Colon (tissue), 2 donors: ENCODE measurements at regions not wholly inside any gene's neighbourhood (a gene's known extent, or its start where the extent isn't known, plus 50 kb on each side); places are given as distances from the start of the nearest gene placed in this dataset.
"Not testable (repeated sequence)": the region's sequence is repeated elsewhere in the genome, so short reads cannot be mapped to it uniquely, and the experiment has no call there.

ENCODE experiments used
- FAIRE-seq: peaks from 2 replicates; lab custom pipeline; 2012; peaks lifted over from hg19 to GRCh38; lab: Jason Lieb, UNC
- donor health status: control.
- donor health status: control.

DNA sequence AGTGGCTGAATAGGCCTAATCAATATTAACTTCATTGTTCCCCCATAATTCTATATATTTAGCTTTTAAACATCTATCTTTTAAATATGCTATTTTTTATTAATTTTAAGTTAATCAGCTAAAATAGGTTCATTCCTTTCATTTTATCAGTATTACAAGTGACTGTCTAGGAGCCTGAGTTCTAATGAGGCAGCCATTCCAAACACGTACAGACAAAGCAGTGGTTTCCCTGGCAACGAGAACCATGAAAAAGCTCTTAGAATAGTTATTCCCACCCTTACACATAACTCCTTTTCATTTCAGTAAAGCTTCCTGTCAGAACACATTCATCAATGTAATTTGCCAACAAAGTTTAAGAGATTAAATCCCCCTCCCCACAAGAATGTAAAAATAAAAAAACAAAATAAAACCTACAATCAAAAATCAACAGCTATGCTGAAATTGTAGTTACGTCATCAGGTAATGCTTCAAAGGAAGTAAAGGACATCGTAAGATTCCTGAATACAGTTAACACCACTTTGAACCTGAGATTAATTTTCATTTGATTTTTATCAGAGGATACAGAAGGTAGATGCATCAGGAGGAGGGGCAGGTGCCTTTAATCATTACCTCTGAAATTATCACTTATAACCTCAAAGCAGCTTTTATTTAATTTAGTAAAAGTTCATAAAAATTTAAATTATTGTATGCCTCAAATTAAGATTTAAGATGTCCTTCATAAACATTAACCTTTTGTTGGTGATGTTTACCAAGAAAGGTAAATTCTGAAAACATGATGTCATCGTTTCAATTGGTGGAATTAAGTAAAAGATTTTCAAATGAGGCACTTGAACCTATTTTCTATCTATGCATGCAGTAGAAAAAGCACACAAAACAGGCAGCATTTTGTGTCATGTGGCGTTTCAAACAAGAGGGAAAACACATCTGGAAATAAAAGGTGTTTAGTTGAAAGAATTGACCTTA lies 967.2 kb upstream of the FOXG1 start:
- not testable (repeated sequence) for FAIRE-seq

DNA sequence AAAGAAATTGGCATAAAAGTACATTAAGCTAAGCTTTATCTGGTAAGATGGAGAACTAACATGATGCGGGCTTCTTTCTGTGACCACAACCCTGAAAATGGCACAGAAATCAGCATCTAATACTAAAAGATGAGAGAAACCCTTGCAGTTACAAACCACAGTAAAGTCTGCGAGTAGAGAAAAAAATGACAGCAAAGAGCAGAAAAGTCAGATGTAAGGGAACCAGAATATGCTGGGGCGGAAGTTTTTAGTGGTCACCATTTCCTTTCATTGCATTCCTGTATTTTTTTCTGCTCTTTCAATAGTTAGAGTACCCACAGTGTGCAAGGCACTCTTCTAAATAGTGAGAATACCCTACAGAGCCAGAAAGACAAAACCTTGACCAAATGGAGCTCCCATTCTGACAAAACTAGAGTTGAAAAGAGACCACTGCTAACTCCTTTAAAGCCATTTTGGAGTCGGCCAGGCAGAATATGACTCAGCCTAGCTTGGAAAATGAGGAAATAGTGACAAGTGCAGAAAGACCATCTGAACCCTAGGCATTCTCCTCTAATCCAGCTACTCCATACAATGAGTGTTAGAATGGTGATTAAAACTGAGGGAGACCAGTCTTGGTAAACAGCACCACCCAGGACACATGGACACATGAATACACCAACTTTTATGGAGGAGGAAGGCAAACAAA lies 948.7 kb upstream of the FOXG1 start:
- not testable (repeated sequence) for FAIRE-seq

- not testable (repeated sequence) for FAIRE-seq
Observed at GRCh38 chr14:27826149-27826548, 940.4 kb upstream of the FOXG1 start.

DNA sequence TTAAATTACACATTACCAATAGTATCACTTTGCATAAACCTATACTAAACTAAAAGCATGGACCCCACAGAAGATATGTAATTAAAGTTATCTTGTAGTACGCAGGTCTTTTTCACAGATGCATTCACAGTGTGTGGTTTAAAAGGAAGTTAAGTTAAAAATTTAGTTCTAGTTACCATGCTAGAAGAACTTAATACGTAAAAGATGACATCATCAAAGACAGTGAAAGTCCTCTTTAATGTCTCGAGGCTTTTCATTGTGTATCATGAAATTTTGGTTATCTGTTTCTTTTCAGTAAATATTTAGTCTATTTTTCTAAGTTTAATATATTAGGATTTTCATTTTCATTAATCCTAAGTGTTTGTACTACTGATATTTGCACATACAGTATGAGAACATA lies 934.6 kb upstream of the FOXG1 start:
- not testable (repeated sequence) for FAIRE-seq

DNA sequence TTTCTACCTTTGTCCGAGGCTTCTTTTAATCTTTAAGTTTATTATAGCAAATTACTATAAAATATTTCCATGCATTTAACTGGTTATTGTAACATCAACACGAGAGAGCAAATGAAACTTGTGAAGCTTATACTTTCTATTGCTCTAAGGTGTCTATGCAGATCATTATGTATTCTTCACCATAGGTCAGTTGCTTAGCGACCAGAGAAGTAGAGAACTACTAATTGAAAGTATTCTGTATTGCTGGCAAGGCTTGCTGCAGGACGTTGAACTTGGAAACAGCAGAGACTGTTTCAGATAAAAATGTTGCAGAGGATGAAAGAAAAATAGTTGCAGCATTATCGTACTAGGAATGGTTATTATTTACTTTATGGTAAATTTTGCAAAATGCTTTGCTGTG lies 933.6 kb upstream of the FOXG1 start:
- not testable (repeated sequence) for FAIRE-seq

- FAIRE-seq: no peak
Observed at GRCh38 chr14:27836386-27836785, 930.2 kb upstream of the FOXG1 start.

GRCh38 chr14:27845241-27845850 lies 921.2 kb upstream of the FOXG1 start:
- no peak for FAIRE-seq

DNA sequence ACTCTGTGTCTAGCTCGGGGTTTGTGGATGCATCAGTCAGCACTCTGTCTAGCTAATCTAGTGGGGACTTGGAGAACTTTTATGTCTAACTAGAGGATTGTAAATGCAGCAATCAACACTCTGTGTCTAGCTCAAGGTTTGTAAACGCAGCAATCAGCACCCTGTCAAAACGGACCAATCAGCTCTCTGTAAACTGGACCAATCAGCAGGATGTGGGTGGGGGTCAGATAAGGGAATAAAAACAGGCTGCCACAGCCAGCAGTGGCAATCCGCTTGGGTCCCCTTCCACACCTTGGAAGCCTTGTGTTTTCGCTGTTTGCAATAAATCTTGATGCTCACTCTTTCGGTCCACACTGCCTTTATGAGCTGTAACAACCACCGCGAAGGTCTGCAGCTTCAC lies 920.7 kb upstream of the FOXG1 start:
- FAIRE-seq: no peak

DNA sequence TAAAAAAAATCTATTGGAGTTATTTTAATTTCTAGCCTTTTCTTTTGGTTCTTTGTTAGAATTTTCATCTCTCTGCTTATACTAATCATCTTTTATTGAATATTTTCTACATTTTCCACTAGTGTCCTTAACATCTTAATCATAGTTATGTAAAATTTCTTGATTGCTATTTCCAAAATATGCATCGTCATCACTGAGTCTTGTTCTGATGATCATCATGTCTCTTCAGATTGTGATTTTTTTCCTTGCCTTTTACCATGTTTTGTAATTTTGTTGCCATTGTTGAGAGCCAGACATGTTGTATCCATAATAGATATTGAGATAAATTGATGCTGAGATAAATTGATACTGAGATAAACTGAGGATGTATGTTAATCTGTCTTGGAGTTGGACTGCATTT lies 919.1 kb upstream of the FOXG1 start:
- not testable (repeated sequence) for FAIRE-seq

- FAIRE-seq: not testable (repeated sequence)
Observed at GRCh38 chr14:27849193-27849592, 917.4 kb upstream of the FOXG1 start.

DNA sequence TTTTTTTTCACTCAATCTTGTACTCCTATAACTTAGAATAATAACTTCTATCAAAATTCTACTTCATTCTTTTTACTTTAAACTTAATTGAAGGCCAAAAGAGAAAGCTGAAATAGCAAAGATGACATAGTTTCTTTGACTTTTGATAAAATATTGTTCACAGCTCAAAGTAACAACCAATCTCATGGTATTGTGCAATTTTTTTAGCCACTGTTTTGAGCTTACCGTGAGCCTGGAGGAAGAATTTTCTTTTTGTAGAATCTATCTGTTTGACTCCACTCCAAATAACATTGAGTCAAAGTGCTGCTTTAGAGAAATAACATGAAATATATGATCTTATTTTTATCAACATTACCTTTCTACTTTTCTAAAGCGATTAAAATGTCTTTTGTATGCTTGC lies 903.9 kb upstream of the FOXG1 start:
- FAIRE-seq: no peak

GRCh38 chr14:27863166-27863565 lies 903.4 kb upstream of the FOXG1 start:
- FAIRE-seq: no peak

DNA sequence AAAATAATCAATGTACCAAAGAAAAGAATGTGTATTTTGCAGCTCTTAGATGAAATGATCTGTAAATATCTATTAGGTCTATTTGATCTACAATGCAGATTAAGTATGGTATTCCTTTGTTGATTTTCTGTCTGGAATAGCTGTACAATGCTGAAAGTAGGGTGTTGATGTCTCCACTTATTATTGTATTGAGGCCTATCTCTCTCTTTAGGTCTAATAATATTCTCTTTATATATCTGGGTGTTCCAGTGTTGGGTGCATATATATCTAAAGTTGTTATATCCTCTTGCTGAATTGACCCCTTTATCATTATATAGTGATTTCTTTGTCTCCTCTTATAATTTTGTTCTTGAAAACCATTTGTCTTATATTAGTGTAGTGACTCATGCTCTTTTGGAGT lies 885.5 kb upstream of the FOXG1 start:
- FAIRE-seq: no peak

DNA sequence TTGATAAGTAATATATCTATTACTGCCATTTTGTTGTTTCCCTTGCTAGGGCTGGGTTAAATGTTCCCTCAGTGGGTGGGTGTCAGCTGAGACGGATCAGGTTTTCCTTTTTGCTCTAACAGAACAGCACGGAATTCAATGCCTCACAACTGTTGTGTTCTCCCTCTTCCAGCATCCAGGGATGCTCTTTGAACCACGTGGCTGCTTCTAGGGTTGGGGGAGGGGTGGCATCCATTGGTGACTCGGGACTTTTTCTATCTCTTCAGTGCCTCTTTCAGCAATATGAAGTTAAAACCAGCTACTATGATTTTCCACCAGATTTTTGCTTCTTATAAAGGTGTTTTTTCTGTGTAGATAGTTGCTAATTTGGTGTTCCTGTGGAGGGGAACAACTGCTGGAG lies 884.9 kb upstream of the FOXG1 start:
- FAIRE-seq: no peak

- FAIRE-seq: no peak
Observed at GRCh38 chr14:27886256-27886655, 880.3 kb upstream of the FOXG1 start.

DNA sequence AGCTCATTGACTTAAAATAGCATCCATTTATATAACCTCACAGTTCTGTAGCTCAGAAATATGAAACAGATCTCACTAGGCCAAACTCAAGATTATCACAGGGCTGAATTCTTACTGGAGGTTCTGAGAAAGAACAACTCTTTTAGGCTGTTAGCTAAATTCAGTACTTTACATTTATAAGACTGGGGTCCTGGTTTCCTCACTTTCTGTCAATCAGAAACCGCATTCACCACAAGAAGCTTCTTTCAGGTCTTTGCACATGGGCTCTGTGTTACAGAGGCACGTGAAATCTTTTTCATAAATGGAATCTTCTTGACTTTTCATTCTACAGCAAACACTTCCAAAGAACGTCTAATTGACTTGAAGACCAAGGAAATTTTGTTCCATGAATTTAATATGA lies 876.3 kb upstream of the FOXG1 start:
- no peak for FAIRE-seq

GRCh38 chr14:27908484-27908883 lies 858.1 kb upstream of the FOXG1 start:
- FAIRE-seq: not testable (repeated sequence)

- no peak for FAIRE-seq
Observed at GRCh38 chr14:27916326-27916725, 850.3 kb upstream of the FOXG1 start.

GRCh38 chr14:27917896-27918295 lies 848.7 kb upstream of the FOXG1 start:
- no peak for FAIRE-seq

DNA sequence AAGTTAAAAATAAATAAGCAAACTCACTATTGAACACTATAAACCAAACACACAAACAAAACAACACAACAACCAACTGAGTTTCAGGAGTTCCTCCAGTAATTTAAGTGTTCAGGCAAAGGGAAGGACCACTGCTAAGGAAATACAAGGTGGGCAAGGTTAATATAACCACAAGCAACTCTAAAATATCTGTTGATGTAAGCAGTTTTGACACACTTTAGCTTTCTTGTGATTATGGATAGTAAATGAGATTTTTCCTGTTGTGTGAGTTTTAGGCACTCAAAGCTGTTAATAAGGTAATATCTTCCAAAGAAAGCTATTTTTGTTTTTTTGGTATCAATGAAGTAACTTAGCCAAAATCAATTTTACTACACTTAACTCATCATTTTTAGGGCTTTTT lies 839.1 kb upstream of the FOXG1 start:
- no peak for FAIRE-seq

DNA sequence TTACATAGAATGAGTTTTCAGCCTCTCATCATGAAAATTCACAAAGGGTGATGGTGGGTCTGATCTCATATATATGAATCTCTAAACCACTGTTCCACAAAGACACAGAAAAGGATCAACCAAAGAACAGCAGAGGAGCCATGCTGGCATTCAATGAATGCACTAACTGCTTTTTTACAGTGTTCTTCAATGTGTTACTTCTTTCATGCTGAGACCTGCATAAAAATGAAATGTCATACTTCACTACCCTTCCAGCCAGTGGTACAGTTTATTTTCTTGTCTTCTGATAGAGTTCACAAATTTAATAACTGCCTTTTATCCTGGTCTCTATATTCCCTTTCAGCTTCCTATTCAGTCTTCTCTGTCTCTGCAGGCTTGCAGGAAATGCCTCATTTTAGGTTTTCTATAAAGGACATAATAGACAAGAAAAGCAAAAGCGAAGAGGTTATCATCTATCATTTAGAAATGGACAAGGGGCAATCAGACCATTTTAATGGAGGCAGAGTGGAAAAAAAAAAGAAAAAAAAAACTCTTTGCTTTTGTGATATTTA lies 836.7 kb upstream of the FOXG1 start:
- no peak for FAIRE-seq

GRCh38 chr14:27938392-27938791 lies 828.2 kb upstream of the FOXG1 start:
- no peak for FAIRE-seq

DNA sequence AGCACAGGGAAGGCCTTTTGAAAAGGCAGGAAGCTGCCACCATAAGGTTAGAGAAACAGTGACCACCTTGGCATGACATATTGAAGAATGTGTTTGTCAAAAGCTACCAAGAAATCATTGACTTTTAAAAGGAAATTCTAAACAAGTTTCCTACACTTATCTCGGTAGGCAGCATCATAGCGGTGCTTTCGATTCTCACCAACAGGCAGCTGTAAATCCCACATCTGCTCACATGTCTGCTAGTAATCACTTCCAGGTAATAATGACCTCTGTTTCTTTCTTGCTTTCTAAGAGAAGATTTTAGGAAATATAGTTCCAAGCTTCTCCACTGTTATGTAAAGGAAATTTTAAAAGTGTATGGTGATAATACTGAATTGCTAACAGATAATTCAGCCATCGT lies 821.1 kb upstream of the FOXG1 start:
- FAIRE-seq: no peak
